CD4-positive, alpha-beta T cell (primary cell): ENCODE measurements at regions not wholly inside any gene's neighbourhood (a gene's known extent, or its start where the extent isn't known, plus 50 kb on each side); places are given as distances from the start of the nearest gene placed in this dataset.

Experiments
- ATAC-seq: fragments of 200-7000 bp; cut with Tn5 transposase; one replicate; pipeline ENCODE4 v1.10.0; 2022; ENCODE audit warnings: mild to moderate bottlenecking; ENCODE audit not compliant: poor library complexity
- CTCF ChIA-PET: fragments of 350-600 bp; sonication (Branson Sonifier 250); formaldehyde crosslinking; loops from one replicate; lab custom pipeline; 2021; ENCODE audit warnings: antibody characterized with exemption, inconsistent platforms; lab: Charles Lee
- POLR2A ChIA-PET: fragments of 350-600 bp; sonication (Branson Sonifier 250); formaldehyde crosslinking; loops from one replicate; lab custom pipeline; 2021; ENCODE audit warnings: antibody characterized with exemption, inconsistent platforms; lab: Charles Lee
- DNase-seq, 14 experiments: peaks; one replicate each; pipeline ENCODE4 v3.0.0-alpha.2; 2013 to 2020; ENCODE audit warnings: mixed read lengths in 2 of 14
- H3K27ac ChIP-seq, 2 donors: one replicate each; pipeline versions ENCODE4 v1.5.1 to v1.7.0; 2013; ENCODE audit warnings: low read length in 2 of 2, low read depth in 1 of 2, mild to moderate bottlenecking in 1 of 2
- H3K27me3 ChIP-seq, 2 experiments: 1 replicate in 1 of 2; 2 replicates in 1 of 2; pipeline versions ENCODE4 v1.6.1 to v1.7.0; 2013; ENCODE audit warnings: low read length in 2 of 2, control low read depth in 1 of 2, mild to moderate bottlenecking in 1 of 2, moderate library complexity in 1 of 2; ENCODE audit not compliant: insufficient read depth in 2 of 2, control insufficient read depth in 1 of 2
- H3K36me3 ChIP-seq: one replicate; pipeline ENCODE4 v1.6.1; 2013; ENCODE audit warnings: low read length, control low read depth; ENCODE audit not compliant: insufficient read depth
- H3K4me1 ChIP-seq: one replicate; pipeline ENCODE4 v1.6.1; 2013; ENCODE audit warnings: low read length, control low read depth; ENCODE audit not compliant: insufficient read depth
- H3K4me3 ChIP-seq: one replicate; pipeline ENCODE4 v1.5.1; 2013; ENCODE audit warnings: mild to moderate bottlenecking, low read length, moderate library complexity
- H3K9me3 ChIP-seq, 2 experiments: 1 replicate in 1 of 2; 2 replicates in 1 of 2; pipeline versions ENCODE4 v1.6.1 to v1.7.0; 2013; ENCODE audit warnings: low read length in 2 of 2, mild to moderate bottlenecking in 2 of 2, control low read depth in 1 of 2, moderate library complexity in 1 of 2; ENCODE audit not compliant: control insufficient read depth in 1 of 2, insufficient read depth in 1 of 2
- H3K27ac Mint-ChIP-seq: one replicate; pipeline ENCODE4 v1.8.0; 2020; ENCODE audit warnings: mixed read lengths
- H3K27me3 Mint-ChIP-seq: one replicate; pipeline ENCODE4 v1.8.0; 2021; ENCODE audit warnings: mixed read lengths
- H3K36me3 Mint-ChIP-seq: one replicate; pipeline ENCODE4 v1.8.0; 2021; ENCODE audit warnings: low read depth, mixed read lengths
- H3K4me1 Mint-ChIP-seq: one replicate; pipeline ENCODE4 v1.8.0; 2021; ENCODE audit warnings: low read depth, mixed read lengths
- H3K4me3 Mint-ChIP-seq: one replicate; pipeline ENCODE4 v1.8.0; 2020; ENCODE audit warnings: mild to moderate bottlenecking, mixed read lengths
- H3K9me3 Mint-ChIP-seq: one replicate; pipeline ENCODE4 v1.8.0; 2020; ENCODE audit warnings: mixed read lengths
- CTCF ChIP-seq: fragments of 200-600 bp; IDR thresholded peaks from one replicate; pipeline ENCODE4 v1.8.0; 2022; ENCODE audit warnings: antibody characterized with exemption, mild to moderate bottlenecking
- intact Hi-C, 2 experiments: fragments of 100-400 bp; cut with DNase I in 1 of 2; cut with micrococcal nuclease in 1 of 2; formaldehyde crosslinking; loops; one replicate each; pipeline versions ENCODE4 v1.15.1 to v1.9.0; 2023 to 2025; cut with DNase I, micrococcal nuclease

GRCh38 chr1:38308780-38309179 lies 262.2 kb upstream of the POU3F1 start:
- H3K36me3 ChIP-seq = no peaks in the 10 kb centered on the region
- ATAC-seq = no peak
- H3K4me3 ChIP-seq = no peak overlapping the region
- no peak for TF ChIP-seq CTCF
- H3K27me3 Mint-ChIP-seq = peaks cover 56% of the 10 kb centered on the region
- no peak overlapping the region for H3K27ac Mint-ChIP-seq
- no peaks in the 10 kb centered on the region for H3K4me1 ChIP-seq
- no peak for DNase-seq
- H3K27ac ChIP-seq = no peak overlapping the region
- no peaks in the 10 kb centered on the region for H3K9me3 ChIP-seq
- no peak overlapping the region for H3K4me3 Mint-ChIP-seq
- no peaks in the 10 kb centered on the region for H3K9me3 Mint-ChIP-seq
- POLR2A ChIA-PET = no interaction called here
- CTCF ChIA-PET = no interaction called here
- no peaks in the 10 kb centered on the region for H3K4me1 Mint-ChIP-seq
- H3K36me3 Mint-ChIP-seq = no peaks in the 10 kb centered on the region
- H3K27me3 ChIP-seq = peaks cover 4 to 11% of the 10 kb centered on the region in 2 experiments
- intact Hi-C loops = loop anchor here in 1 of 2 experiments (10.0 kb wide), 1 partner anchor 286 kb away; no protein-coding TSS in a partner anchor

- POLR2A ChIA-PET = no interaction called here
- TF ChIP-seq CTCF = no peak
- peaks cover 49% of the 10 kb centered on the region for H3K27me3 Mint-ChIP-seq
- ATAC-seq (no peak), DNase-seq (no peak)
- H3K9me3 Mint-ChIP-seq = no peaks in the 10 kb centered on the region
- H3K27ac ChIP-seq = no peak overlapping the region
- H3K36me3 Mint-ChIP-seq = no peaks in the 10 kb centered on the region
- H3K4me1 Mint-ChIP-seq = no peaks in the 10 kb centered on the region
- H3K4me3 Mint-ChIP-seq = no peak overlapping the region
- CTCF ChIA-PET = no interaction called here
- no peaks in the 10 kb centered on the region for H3K36me3 ChIP-seq
- H3K9me3 ChIP-seq = no peaks in the 10 kb centered on the region
- H3K27ac Mint-ChIP-seq = no peak overlapping the region
- intact Hi-C loops = loop anchor here in 1 of 2 experiments (10.0 kb wide), 1 partner anchor 289 kb away; no protein-coding TSS in a partner anchor
- no peak overlapping the region for H3K4me3 ChIP-seq
- H3K27me3 ChIP-seq = peaks cover 5 to 8% of the 10 kb centered on the region in 2 experiments
- H3K4me1 ChIP-seq = no peaks in the 10 kb centered on the region
Measured at GRCh38 chr1:38305666-38306065, 259.1 kb upstream of the POU3F1 start.

GRCh38 chr1:38303843-38304242 lies 257.2 kb upstream of the POU3F1 start:
- intact Hi-C loops = loop anchor here in 1 of 2 experiments (10.0 kb wide), 1 partner anchor 291 kb away; no protein-coding TSS in a partner anchor
- Histone ChIP-seq H3K4me3 (no peak overlapping the region), H3K27ac (no peak overlapping the region), H3K4me1 (no peaks in the 10 kb centered on the region), H3K36me3 (no peaks in the 10 kb centered on the region), H3K27me3 (peaks cover 0 to 5% of the 10 kb centered on the region in 2 experiments), H3K9me3 (no peaks in the 10 kb centered on the region)
- POLR2A ChIA-PET = no interaction called here
- ATAC-seq = no peak
- no peaks in the 10 kb centered on the region for H3K4me1 Mint-ChIP-seq
- DNase-seq = no peak
- H3K4me3 Mint-ChIP-seq = no peak overlapping the region
- no peak overlapping the region for H3K27ac Mint-ChIP-seq
- CTCF ChIA-PET = no interaction called here
- H3K27me3 Mint-ChIP-seq = peaks cover 38% of the 10 kb centered on the region
- H3K9me3 Mint-ChIP-seq = no peaks in the 10 kb centered on the region
- no peaks in the 10 kb centered on the region for H3K36me3 Mint-ChIP-seq
- TF ChIP-seq CTCF = no peak
